ENCODE measurements at regions not wholly inside any gene's neighbourhood (a gene's known extent, or its start where the extent isn't known, plus 50 kb on each side); places are given as distances from the start of the nearest gene placed in this dataset.

- DNase-seq: no peak
Observed at GRCh38 chr12:92528586-92528985, 174.2 kb upstream of the PLEKHG7 start.

- DNase-seq: no peak
Observed at GRCh38 chr12:92528097-92528496, 174.7 kb upstream of the PLEKHG7 start.

GRCh38 chr12:92524489-92524888, 178.3 kb upstream of the PLEKHG7 start:
- DNase-seq: no peak

DNA sequence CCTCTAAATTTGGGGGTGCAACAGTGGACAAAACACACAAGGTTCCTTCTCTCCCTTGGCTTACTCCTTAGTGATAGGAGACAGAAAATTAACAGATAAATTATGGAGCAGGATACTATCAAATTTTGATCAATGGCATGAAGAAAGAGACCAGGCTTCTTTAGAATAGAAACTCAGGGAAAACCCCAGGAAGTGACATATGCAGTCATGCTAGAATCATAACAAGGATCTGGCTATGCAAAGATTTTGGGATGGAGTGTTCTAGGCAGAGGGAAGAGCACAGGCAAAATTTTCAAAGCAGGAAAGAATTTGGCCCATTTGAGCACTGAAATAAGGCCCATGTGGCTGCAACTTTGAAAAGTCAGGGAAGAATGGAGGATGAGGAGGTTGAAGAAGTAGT, 182.3 kb upstream of the PLEKHG7 start:
- no peak for DNase-seq

DNA sequence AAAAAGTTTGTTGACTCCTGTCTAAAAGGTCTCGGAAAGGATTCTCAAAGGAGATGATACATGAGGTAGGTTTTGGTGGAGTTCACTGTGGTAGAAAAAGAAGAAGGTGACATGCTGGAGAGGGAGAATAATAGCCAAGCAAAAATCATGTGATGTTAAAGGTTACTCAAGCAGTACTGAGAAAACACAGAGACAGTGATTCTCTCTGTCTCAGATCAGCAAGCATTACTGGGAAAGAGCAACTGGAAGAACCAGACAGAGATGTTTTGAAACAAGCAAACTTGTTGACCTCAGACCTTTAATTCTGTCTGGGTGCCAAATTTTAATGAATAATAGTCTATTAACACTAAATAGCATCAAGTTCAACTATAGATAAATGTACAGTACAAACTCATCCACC, 183.5 kb upstream of the PLEKHG7 start:
- DNase-seq: no peak

- DNase-seq: no peak
Observed at GRCh38 chr12:92518071-92518470, 184.7 kb upstream of the PLEKHG7 start.

DNA sequence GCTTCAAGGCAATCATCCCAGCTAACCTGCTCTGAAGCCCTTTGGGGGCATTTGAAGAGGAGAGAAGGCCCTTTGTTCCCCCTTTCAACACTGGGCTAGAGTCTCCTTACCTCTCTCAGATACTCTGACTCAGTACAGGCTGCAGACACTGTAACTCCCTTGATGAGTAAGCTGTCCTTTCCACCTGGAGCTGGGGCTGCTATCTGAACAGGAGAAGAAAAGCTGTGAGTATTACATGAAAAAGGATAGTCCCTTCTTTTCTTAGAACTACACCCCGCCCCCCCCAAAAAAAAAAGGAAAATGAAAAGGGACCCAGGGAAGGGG, 186.6 kb upstream of the PLEKHG7 start:
- no peak for DNase-seq

- no peak for DNase-seq
Observed at GRCh38 chr12:92513231-92513730, 189.5 kb upstream of the PLEKHG7 start.

- no peak for DNase-seq
Observed at GRCh38 chr12:92511786-92512185, 191.0 kb upstream of the PLEKHG7 start.

- no peak for DNase-seq
Observed at GRCh38 chr12:92509156-92509738, 193.5 kb upstream of the PLEKHG7 start.

- no peak for DNase-seq
Observed at GRCh38 chr12:92506891-92507290, 195.9 kb upstream of the PLEKHG7 start.

GRCh38 chr12:92506460-92506859, 196.3 kb upstream of the PLEKHG7 start:
- DNase-seq: no peak

DNA sequence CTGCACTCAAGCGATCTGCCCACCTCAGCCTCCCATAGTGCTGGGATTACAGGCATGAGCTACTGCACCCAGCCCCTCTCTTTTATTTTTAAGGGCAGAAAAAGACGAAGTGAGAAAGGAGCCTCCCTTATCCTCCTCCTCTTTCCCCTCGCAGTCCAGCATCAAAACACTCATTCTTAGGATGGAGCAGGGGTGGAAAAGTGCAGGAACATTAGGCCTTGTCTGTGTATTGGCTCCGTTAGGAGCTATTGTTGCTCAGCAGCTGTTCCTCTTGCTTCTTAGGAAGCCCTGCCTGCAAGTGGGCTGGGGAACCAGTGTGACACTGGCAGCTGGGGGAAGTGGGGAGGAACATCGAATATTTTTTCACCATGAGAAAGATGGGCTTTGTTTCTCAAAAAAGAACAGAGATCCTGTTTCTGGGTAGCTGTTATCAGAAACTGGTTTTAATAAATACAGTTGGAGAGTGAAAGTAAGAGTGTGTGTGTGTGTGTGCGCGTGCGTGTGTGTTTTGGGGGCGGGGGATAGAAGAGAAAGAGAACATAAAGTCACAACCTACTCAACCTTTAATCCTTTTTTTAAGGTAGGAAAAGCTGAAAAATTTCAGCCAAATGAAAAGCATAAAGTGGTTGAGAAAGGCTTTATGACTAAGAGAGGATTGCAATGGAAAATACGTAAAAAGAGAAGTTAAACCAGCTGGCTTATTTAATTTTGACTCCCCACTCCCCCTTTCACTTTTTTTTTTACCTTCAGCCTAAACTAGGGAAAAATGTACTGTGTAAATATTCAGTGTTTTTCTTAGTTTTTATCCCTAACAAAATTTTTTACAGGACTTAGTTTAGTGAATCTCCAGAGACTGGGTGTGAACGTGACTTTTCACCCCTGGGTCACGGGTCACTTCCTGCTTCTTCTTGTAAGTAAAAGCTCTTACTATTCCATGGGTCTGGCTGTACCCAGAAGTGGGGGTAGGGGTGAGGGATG, 197.2 kb upstream of the PLEKHG7 start:
- peak; percentile 48 for DNase-seq

- no peak for DNase-seq
Observed at GRCh38 chr12:92504594-92504981, 198.2 kb upstream of the PLEKHG7 start.

DNA sequence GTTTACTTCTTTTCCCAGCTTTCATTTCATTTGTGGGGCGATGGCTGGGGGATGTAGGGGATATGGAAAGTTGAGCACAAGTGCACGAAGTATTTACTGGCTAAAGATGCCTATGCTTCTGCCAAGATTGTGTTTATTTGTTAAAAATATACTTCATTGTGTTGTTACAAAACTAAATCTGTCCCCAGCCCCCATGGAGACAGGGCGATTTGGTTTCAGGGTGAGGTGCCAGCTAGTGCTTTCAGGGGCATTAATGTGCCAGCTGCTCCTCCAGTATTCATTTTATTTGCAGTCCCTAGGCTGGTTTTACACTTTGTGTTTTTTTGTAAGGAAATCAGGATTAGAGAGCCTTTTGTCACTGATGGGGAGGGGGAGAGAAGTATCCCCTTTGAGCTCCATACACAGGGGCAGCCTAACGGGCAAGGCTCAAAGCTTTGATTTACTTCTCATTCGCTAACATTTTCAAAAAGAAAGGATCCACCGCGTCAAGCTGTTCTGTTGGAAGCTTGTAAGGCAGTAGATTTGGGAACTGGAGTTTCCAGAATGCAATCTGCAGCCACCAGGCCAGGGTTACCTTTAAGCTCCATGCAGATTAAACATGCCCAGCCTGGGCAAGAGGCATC, 198.7 kb upstream of the PLEKHG7 start:
- DNase-seq: no peak

DNA sequence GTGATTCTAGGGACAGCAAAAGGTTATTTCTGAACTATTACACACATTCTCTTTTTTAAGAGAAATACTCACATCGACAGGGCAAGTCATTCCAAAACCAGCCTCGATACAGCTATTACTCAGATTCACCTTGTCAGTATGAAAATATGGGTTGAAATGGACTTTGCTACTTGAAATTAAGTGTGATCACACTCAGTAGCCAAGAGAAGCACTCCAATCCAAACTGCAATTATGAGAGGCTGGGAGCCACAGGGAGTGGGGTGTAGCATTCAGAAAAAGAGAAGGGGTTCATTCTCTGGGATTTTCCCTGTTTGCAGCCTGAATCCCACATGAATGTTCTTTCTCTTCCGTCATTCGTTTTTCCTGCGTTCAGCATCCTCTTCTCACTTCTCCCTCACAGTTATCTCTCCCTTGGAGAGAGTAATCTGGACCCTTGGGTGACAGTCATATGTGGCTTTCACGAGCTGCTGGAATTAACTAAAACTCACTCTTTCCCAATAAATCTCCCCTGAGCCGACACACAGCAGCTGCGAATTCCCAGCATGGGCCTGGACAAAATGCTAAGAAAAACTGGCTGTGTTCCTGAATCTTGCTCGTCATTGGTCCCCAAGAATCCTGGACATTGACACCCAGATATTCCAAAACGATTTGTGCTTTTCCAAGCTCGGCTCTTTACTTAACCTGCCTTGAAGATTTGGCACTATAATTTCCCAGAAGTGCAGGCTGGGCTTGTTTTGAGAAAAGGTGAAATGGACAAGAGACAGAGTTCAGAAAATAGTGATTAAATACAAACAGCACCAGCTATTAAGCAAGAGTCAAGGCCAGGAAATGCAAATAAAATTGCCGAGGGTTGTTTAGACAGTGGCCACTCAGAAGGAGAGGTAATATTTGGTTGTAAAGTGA, 199.5 kb upstream of the PLEKHG7 start:
- DNase-seq: no peak

- peak; percentile 56 for DNase-seq
Observed at GRCh38 chr12:92502417-92503028, 200.3 kb upstream of the PLEKHG7 start.

DNA sequence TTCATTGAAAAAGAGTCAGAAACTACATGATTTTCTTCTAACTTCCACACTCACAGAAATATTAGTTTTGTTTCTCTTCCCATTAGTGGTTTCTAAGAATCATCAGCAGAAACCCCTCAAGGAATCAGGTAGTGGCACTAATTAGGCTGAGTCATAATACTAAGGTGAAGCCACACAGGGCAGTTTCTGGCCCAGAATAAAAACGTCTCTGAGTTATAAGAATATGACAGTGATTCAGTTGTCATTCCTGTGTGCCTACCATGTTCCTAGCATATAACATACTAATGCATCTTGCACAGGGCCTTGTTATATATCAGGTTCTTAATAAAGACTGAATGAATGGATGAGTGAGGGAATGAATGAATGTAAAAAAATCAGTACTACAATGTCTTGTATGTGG, 206.0 kb upstream of the PLEKHG7 start:
- DNase-seq: no peak

GRCh38 chr12:92495108-92495507, 207.7 kb upstream of the PLEKHG7 start:
- DNase-seq: no peak

DNA sequence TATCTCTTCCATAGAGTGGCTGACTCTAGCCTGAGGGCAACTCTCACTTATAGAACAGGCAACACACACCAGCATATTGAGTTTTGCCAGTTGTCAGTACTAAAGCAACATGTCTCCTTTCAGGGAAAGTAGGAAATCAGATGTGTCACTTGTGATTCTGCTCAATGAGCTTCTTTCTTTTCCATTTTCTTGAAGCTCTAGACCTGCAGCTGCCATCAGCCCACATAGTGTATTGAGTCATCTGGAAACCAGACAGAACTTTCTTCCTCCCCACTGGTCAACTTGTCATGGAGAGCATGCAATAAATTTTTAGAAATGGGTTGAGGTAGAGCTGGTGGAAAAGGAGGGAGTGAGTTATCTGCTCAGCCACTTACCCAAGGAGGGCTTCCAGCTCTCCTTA, 209.0 kb upstream of the PLEKHG7 start:
- no peak for DNase-seq

- no peak for DNase-seq
Observed at GRCh38 chr12:92492995-92493394, 209.8 kb upstream of the PLEKHG7 start.

- no peak for DNase-seq
Observed at GRCh38 chr12:92492291-92492690, 210.5 kb upstream of the PLEKHG7 start.
